Epithelial cell of proximal tubule (primary cell): ENCODE measurements at regions not wholly inside any gene's neighbourhood (a gene's known extent, or its start where the extent isn't known, plus 50 kb on each side); places are given as distances from the start of the nearest gene placed in this dataset.
"Not testable (repeated sequence)": the region's sequence is repeated elsewhere in the genome, so short reads cannot be mapped to it uniquely, and the experiment has no call there.

Experiments used
- DNase-seq: peaks from one replicate; pipeline ENCODE4 v3.0.0-alpha.2; 2011; ENCODE audit warnings: low read depth
- H3K4me3 ChIP-seq: 2 replicates; pipeline ENCODE4 v1.5.1; 2011; ENCODE audit warnings: low read depth, mild to moderate bottlenecking, low read length
- CTCF ChIP-seq: conservative IDR thresholded peaks from 2 replicates; pipeline ENCODE4 v1.5.1; 2012; ENCODE audit warnings: low read depth, mild to moderate bottlenecking, low read length

- DNase-seq = no peak
- no peak overlapping the region for H3K4me3 ChIP-seq
- no peak for TF ChIP-seq CTCF
Observed at GRCh38 chr6:9025228-9025627, 589.9 kb upstream of the SLC35B3 start.

GRCh38 chr6:9024246-9024645 is 588.9 kb upstream of the SLC35B3 start:
- DNase-seq, H3K4me3 ChIP-seq: not testable (repeated sequence)

GRCh38 chr6:9020001-9020400 is 584.7 kb upstream of the SLC35B3 start:
- no peak overlapping the region for H3K4me3 ChIP-seq
- no peak for DNase-seq
- TF ChIP-seq CTCF = no peak

GRCh38 chr6:9009931-9010330 is 574.6 kb upstream of the SLC35B3 start:
- no peak overlapping the region for H3K4me3 ChIP-seq
- no peak for DNase-seq
- TF ChIP-seq CTCF = no peak

GRCh38 chr6:9007027-9007426 is 571.7 kb upstream of the SLC35B3 start:
- TF ChIP-seq CTCF = no peak

GRCh38 chr6:9002833-9003232 is 567.5 kb upstream of the SLC35B3 start:
- H3K4me3 ChIP-seq = no peak overlapping the region
- DNase-seq = no peak
- TF ChIP-seq CTCF = no peak

More at GRCh38 chr6:9007027-9007426, 571.7 kb upstream of the SLC35B3 start:
- H3K4me3 ChIP-seq = no peak overlapping the region
- no peak for DNase-seq

GRCh38 chr6:8995156-8995555 is 559.8 kb upstream of the SLC35B3 start:
- DNase-seq = no peak
- TF ChIP-seq CTCF = no peak
- no peak overlapping the region for H3K4me3 ChIP-seq

GRCh38 chr6:8993111-8993510 is 557.8 kb upstream of the SLC35B3 start:
- no peak overlapping the region for H3K4me3 ChIP-seq
- TF ChIP-seq CTCF = no peak
- DNase-seq = no peak
